Ramos (cell line): ENCODE measurements at regions not wholly inside any gene's neighbourhood (a gene's known extent, or its start where the extent isn't known, plus 50 kb on each side); places are given as distances from the start of the nearest gene placed in this dataset.
"Not testable (repeated sequence)": the region's sequence is repeated elsewhere in the genome, so short reads cannot be mapped to it uniquely, and the experiment has no call there.

ENCODE experiments used
- in situ Hi-C: fragments of 300-500 bp; cut with MboI; formaldehyde crosslinking; loops from one replicate; pipeline ENCODE4 v1.14.3; 2022; ENCODE audit warnings: low sequenced_read_pairs; ENCODE audit not compliant: unreplicated experiment

DNA sequence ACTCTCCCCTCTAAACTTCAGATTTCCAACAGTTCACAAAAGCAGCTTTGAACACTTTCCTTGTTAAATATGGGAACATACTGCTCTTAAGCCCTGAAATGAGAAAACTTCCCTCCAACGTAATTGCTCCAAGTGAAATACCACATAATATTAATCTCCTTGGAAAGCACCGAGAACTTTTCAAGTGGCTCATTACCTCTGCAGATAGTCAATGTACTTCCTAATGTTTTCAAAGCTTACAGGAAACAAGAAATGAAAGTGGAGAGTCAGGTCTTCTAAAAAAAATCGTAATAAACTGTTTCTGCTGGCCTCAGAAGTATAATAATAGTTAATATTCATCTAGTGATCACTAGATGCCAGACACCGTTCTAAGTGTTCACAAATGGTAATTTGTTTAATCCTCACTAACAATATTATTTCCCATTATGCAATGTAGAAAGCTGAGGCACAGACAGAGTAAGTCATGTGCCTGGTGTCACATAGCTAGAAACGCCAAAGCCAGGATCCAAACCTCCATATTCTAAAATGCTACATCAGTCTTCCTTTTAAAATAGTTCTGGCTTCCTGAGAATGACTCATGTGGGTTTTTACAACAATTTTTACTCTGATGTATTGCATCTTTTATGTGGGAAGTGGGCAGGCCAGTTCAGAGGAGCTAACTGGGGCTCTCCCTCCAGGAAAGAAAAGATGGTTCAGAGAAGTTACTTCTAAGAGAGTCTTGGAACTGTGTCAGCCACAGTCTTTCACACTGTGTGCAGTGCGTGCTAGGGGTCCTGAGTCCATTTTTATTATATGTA lies 177.2 kb downstream of the PLPPR4 start:
- in situ Hi-C loops, result no loop called here

DNA sequence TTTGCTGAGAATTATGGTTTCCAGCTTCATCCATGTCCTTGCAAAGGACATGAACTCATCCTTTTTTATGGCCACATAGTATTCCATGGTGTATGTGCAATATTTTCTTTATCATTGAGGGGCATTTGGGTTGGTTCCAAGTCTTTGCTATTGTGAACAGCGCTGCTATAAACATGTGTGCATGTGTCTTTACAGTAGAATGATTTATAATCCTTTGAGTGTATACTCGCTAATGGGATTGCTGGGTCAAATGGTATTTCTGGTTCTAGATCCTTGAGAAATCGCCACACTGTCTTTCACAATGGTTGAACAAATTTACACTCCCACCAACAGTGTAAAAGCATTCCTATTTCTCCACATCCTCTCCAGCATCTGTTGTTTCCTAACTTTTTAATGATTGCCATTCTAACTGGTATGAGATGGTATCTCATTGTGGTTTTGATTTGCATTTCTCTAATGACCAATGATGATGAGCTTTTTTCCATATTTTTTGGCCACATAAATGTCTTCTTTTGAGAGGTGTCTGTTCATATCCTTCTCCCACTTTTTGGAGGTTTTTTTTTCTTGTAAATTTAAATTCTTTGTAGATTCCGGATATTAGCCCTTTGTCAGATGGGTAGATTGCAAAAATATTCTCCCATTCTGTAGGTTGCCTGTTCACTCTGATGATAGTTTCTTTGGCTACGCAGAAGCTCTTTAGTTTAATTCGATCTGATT lies 180.1 kb downstream of the PLPPR4 start:
- in situ Hi-C loops, result not testable (repeated sequence)

DNA sequence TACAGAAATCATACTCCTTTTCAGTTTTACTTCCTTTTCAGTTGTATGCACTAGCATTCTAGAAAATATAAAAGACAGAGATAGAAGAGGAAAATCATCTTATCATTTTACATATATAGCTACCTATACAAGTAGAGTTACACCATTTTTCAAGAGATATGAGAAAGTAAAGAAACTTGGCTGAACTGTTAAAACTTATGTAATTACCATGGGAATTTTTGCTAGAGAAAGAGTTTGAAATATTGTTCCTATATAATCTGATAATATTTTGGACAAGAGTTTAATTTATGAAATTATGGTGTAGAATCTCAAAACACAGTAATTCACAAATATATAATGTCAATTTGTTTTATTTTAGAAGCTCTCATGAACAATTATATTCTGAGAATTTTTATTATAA lies 180.8 kb downstream of the PLPPR4 start:
- in situ Hi-C loops, result no loop called here

DNA sequence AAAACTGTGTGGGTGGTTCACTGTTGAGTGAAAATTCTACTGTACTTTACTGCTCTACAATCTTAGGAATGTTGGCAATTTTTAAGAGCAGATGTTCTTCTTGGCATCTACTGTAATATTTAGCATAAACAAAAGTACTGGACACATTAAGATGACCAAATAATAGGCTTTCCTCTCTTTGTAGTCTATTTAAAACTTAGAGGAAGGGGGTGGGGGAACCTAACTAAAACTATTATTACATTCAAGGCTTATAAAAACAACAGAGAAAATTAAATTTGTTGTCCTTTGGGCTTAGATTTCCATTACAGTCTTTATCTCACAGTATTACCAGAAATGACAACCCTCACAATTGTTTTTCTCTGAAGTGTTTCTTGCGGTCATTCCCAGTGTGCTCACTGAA lies 181.2 kb downstream of the PLPPR4 start:
- in situ Hi-C loops, result no loop called here

DNA sequence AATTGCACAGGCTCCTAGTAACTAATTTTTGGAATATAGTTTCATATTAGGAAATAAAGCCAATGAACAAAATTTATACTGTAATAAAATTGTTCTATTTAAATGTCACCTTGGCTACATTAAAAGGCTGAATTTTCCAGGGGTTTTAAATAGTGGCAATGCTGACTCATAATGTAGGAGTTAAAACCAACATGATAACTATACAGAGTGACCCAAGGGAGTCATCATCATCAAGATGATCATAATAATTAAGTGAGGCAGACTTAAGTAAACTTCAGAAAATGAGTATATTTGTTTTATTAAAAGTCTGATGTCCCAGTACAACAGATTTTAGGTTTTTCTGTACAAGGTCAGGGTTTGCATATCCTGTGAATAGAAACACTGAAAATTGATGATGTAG lies 183.4 kb downstream of the PLPPR4 start:
- in situ Hi-C loops, result no loop called here

DNA sequence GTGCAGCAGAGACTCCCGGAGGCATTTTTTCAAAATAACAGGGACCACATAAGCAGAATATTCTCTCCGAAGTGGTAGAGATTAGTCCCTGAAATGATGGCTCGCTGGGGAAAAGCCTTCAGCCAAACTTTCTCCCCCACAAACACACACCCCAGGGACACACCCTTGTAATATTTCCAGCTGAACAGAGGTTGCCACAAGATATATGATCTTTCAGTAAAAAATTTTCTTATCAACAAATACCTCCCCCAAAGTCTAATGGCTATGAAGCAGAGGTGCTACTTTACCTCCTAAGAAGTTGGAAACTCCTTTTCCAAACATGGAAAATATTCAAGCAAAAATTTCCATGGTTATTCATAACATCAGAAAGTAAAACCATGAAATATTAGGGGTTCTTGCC lies 190.2 kb upstream of the PALMD start:
- in situ Hi-C loops, result no loop called here

GRCh38 chr1:99456536-99456935 lies 189.4 kb upstream of the PALMD start:
- in situ Hi-C loops, result no loop called here

GRCh38 chr1:99457381-99458165 lies 188.3 kb upstream of the PALMD start:
- in situ Hi-C loops, result no loop called here

GRCh38 chr1:99461499-99461898 lies 184.4 kb upstream of the PALMD start:
- in situ Hi-C loops, result no loop called here

DNA sequence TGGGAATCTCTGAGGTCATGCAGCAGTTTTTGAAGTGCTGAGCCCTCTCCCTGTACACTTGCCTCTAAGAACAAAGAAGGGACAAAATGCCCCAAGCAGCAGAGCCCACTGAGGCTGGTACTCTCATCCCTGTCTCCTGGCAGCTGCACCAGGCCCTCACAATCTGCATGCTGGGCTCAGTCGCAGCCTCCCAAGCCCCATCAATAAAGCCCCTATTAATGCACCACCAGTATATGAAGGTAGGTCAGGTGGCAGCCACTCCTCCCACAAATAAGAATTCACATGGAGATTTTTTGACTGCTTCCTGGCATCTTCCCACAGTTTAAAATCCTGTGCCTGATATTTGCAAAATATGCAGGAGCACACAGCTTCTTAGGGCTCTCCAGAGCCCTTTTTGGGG lies 181.2 kb upstream of the PALMD start:
- in situ Hi-C loops, result no loop called here

DNA sequence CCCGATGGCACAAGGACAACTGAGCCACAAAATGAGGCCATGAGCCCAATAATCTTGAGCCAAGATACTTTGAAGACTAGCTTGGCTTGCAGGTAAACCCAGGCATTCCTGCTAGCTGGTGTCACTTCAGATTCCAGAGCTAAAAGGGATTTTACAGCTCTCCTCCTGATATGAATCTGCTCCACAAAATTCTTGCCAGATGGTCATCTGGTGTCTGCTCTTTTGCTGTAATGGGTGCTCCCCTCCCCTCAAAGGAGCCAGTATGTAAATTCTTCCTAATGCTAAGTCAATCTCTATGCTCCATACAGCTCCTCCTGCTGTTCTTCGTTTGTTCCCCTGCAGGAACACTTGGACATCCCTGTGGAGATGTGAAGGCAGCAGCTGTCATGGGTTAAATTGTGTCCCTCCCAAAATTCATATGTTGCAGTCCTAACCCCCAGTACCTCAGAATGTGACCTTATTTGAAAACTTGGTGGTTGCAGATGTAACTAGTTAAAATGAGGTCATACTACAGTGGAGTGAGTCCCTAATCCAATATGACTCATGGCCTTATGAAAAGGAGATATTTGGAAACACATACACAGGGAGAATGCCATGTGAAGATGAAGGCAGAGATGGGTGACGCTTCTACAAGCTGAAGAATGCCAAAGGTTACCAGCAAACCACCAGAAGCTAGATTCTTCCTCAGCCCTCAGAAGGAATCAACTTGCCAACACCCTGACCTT lies 180.6 kb upstream of the PALMD start:
- in situ Hi-C loops, result no loop called here

DNA sequence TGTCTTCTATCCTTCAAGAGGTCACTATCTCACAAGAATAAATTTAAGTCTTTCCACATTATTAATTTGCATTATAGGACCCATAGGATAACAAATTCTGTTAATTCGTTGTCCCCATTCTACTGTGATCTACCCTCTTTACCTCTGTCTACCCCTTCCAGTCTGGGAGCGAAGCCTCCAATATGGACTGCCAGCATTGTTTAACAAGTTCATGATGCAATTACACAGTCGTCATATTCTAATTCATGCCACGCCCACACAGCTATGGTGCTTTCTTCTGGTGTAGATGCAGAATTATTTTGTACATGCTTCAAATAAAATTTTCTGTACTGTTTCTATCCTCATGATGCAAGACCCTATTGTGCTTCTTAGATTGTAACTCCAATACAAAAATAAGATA lies 178.3 kb upstream of the PALMD start:
- in situ Hi-C loops, result no loop called here

- in situ Hi-C loops, result no loop called here
Observed at GRCh38 chr1:99469550-99469971, 176.4 kb upstream of the PALMD start.

GRCh38 chr1:99472893-99473292 lies 173.0 kb upstream of the PALMD start:
- in situ Hi-C loops, result no loop called here

GRCh38 chr1:99474350-99474893 lies 171.5 kb upstream of the PALMD start:
- in situ Hi-C loops, result no loop called here

DNA sequence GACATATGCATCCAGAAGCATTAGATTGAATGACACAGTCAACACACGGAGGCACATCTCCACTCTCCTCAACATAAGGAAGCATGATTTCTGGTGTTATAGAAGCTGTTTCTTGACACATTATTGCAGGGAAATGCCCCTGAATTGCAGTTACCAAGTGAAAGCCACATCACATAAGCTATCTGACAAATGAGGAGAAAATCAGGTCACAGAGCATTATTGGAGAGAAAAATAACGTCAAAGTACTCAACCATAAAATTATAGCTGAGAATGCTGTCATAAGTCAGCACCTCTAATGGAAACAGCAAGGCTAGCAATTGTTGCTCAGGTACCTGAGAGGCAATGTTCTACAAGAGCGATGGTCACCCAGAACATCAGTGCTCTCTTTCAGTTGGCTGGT lies 169.9 kb upstream of the PALMD start:
- in situ Hi-C loops, result loop anchor here (25.0 kb wide), 1 partner anchor 289 kb away; no protein-coding TSS in a partner anchor

DNA sequence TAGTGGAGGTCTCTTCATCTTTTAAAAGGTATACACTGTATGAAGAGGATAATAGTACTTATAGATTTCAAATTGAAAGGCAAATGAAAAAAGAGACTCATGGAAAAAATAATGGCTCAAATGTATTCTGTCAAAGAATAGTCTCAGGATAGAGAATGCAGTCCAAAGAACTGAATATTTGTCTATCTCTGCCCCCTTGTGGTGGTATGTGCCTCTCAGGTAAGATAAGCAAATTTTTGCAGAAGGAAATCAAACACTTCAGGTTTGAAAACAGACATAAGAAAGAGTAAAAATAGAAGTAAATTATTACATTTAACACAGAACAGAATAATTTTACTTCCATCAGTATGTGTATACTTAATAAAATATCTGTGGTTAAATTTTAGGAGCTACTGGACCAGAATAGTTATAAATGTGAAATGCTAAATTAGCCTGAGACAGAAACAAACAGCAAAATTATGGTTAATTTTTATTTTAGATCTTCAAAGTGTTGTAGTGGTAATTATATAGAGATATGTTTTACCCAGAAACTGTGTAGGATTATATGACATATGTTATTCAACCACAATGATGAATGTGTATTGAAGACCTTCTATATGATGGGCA lies 164.4 kb upstream of the PALMD start:
- in situ Hi-C loops, result loop anchor here (25.0 kb wide), 1 partner anchor 294 kb away; no protein-coding TSS in a partner anchor

DNA sequence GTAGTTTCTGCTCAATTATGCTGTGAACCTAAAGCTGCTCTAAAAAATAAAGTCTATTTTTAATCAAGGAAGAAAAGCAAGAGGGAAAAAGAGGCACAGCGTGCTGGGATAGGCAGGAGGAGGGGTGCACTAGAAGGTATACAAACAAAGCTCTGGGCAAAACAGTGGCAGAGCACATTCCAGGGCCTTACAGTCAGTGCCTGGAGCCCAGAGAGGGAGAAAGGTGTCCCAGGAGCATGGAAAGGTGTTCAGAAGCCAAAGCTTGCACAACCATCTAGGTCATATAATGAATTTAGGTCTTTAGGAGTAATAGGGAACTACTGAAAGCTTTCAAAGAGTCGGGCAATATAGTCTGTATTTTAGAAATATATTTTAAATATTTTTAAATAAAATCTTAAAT lies 163.6 kb upstream of the PALMD start:
- in situ Hi-C loops, result loop anchor here (25.0 kb wide), 1 partner anchor 295 kb away; no protein-coding TSS in a partner anchor

GRCh38 chr1:99482750-99483149 lies 163.2 kb upstream of the PALMD start:
- in situ Hi-C loops, result loop anchor here (25.0 kb wide), 1 partner anchor 295 kb away; no protein-coding TSS in a partner anchor
